ENCODE measurements at regions not wholly inside any gene's neighbourhood (a gene's known extent, or its start where the extent isn't known, plus 50 kb on each side); places are given as distances from the start of the nearest gene placed in this dataset.

DNA sequence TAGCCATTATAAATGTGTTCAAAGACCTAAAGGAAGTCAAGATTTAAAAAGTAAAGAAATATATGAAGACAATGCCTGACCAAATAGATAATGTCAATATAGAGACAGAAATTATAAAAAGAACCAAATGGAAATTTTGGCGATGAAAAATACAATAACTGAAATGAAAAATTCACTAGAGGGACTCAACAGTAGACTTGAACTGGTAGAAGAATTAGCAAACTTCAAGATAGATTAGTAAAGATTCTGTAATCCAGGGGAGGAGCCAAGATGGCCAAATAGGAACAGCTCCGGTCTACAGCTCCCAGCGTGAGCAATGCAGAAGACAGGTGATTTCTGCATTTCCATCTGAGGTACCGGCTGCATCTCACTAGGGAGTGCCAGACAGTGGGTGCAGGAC, 433.2 kb downstream of the HINT1 start:
- TF ChIP-seq POLR2A (IDR thresholded peaks at IDR 0.05) = no peak
- TF ChIP-seq, protein P1, sequence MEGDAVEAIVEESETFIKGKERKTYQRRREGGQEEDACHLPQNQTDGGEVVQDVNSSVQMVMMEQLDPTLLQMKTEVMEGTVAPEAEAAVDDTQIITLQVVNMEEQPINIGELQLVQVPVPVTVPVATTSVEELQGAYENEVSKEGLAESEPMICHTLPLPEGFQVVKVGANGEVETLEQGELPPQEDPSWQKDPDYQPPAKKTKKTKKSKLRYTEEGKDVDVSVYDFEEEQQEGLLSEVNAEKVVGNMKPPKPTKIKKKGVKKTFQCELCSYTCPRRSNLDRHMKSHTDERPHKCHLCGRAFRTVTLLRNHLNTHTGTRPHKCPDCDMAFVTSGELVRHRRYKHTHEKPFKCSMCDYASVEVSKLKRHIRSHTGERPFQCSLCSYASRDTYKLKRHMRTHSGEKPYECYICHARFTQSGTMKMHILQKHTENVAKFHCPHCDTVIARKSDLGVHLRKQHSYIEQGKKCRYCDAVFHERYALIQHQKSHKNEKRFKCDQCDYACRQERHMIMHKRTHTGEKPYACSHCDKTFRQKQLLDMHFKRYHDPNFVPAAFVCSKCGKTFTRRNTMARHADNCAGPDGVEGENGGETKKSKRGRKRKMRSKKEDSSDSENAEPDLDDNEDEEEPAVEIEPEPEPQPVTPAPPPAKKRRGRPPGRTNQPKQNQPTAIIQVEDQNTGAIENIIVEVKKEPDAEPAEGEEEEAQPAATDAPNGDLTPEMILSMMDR (IDR thresholded peaks at IDR 0.05) = no peak
- Histone ChIP-seq H3K4me1 (no peaks in the 10 kb centered on the region), H3K27me3 (no peaks in the 10 kb centered on the region), H3K27ac (no peak overlapping the region), H3K9me3 (no peaks in the 10 kb centered on the region), H3K36me3 (no peaks in the 10 kb centered on the region), H3K4me3 (no peak overlapping the region)
- no peak for DNase-seq
- intact Hi-C loops (cut with DNase I; ENCODE audit: low total_unique reads) = no loop called here

DNA sequence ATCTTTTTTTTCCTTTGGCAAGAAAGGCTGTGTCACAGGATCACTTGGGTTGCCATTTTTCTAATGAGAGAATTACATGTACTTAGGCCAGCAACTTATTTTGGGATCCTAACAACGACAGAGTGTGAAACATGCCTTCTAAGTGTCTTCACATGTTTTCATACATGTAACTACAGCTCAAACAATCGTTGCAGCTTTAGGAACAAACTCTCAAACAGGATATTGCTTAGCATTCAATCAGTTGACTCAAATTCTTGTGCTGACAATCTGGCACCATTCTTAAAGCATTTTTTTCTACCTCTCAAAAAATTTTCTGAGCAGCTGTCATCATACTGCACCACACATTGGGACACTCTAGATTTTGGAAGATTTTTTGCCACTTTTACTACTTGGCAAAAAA, 435.5 kb downstream of the HINT1 start:
- H3K4me3 ChIP-seq = no peak overlapping the region
- TF ChIP-seq, protein P1 (IDR thresholded peaks at IDR 0.05) = no peak
- no peak for TF ChIP-seq POLR2A (IDR thresholded peaks at IDR 0.05)
- no peak overlapping the region for H3K27ac ChIP-seq
- intact Hi-C loops (cut with DNase I; ENCODE audit: low total_unique reads) = no loop called here
- DNase-seq = no peak
- no peaks in the 10 kb centered on the region for H3K36me3 ChIP-seq
- no peaks in the 10 kb centered on the region for H3K9me3 ChIP-seq
- H3K4me1 ChIP-seq = no peaks in the 10 kb centered on the region
- no peaks in the 10 kb centered on the region for H3K27me3 ChIP-seq

DNA sequence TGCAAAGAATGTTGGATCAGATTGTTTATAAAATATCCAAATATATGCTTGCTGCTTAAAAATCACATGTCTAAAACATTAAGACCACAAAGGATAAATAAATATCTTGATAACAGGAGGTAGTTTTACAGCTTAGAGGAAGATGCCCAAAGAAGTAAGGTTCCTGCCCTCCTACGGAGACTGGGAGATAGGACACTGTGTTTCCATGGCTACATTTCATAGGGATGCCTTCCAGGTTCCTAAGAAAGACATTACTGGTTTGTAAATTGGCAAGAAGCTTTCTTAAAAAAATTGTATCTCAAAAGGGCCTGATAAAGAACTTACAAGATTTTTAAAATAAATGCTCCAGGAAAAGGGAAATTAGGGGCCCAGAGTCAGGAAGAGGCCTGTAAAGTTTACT, 437.2 kb downstream of the HINT1 start:
- H3K27ac ChIP-seq = no peak overlapping the region
- H3K36me3 ChIP-seq = no peaks in the 10 kb centered on the region
- intact Hi-C loops (cut with DNase I; ENCODE audit: low total_unique reads) = no loop called here
- no peaks in the 10 kb centered on the region for H3K27me3 ChIP-seq
- H3K9me3 ChIP-seq = no peaks in the 10 kb centered on the region
- no peaks in the 10 kb centered on the region for H3K4me1 ChIP-seq
- no peak for DNase-seq
- TF ChIP-seq, protein P1 (IDR thresholded peaks at IDR 0.05) = no peak
- no peak for TF ChIP-seq POLR2A (IDR thresholded peaks at IDR 0.05)
- H3K4me3 ChIP-seq = no peak overlapping the region

DNA sequence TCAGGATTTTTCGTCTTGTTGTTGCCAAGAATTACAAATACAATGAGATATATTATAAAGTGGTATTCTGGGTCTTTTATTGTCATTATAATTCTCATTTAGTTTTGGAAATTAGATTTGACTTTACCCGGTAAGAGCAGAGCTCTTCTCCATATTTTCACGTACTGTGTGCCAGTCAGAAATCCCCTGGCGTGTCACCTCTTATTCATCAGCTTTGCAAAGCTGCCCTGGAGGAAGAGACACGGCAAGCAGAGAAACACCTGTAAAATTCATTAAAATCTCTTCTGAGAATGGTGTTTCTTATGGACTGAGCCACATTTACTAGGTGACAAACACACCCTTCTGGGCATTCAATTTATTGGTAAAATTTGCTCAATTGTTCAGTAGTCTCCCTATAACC, 440.4 kb downstream of the HINT1 start:
- Histone ChIP-seq H3K4me3 (no peak overlapping the region), H3K36me3 (no peaks in the 10 kb centered on the region), H3K9me3 (no peaks in the 10 kb centered on the region), H3K27me3 (no peaks in the 10 kb centered on the region), H3K27ac (no peak overlapping the region), H3K4me1 (no peaks in the 10 kb centered on the region)
- intact Hi-C loops (cut with DNase I; ENCODE audit: low total_unique reads) = no loop called here
- TF ChIP-seq, protein P1 (IDR thresholded peaks at IDR 0.05) = no peak
- no peak for TF ChIP-seq POLR2A (IDR thresholded peaks at IDR 0.05)
- DNase-seq = no peak

DNA sequence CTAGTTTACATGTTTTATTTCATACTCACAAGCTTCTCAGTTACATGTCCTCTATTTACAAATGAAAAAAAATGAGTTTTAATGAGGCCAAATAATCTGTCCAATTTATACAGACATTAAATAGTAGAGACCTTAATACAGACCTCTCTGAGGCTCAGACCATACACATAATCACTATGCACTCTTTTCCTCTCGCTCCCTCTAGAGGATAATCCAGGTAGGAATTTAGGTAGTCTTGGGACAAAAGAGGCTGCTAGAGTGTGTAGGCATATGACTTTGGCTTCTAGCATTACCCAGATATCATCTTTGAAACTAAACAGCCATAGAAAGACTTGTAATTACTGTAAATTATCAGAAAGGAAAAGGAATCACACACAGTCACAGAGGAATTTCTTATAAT, 444.7 kb downstream of the HINT1 start:
- intact Hi-C loops (cut with DNase I; ENCODE audit: low total_unique reads) = no loop called here

More for the DNA sequence above, 444.7 kb downstream of the HINT1 start:
- H3K4me3 ChIP-seq = no peak overlapping the region
- no peak overlapping the region for H3K27ac ChIP-seq
- DNase-seq = no peak
- H3K27me3 ChIP-seq = no peaks in the 10 kb centered on the region
- H3K36me3 ChIP-seq = no peaks in the 10 kb centered on the region
- no peaks in the 10 kb centered on the region for H3K4me1 ChIP-seq
- H3K9me3 ChIP-seq = no peaks in the 10 kb centered on the region
- no peak for TF ChIP-seq POLR2A (IDR thresholded peaks at IDR 0.05)
- TF ChIP-seq, protein P1 (IDR thresholded peaks at IDR 0.05) = no peak

Data from uterus (tissue), 3 donors.